GM12892 (cell line): ENCODE measurements at regions not wholly inside any gene's neighbourhood (a gene's known extent, or its start where the extent isn't known, plus 50 kb on each side); places are given as distances from the start of the nearest gene placed in this dataset.

Experiments
- POLR2A ChIP-seq: IDR thresholded peaks from 2 replicates; pipeline ENCODE4 v1.6.1; 2011; ENCODE audit warnings: low read depth, low read length, control low read depth
- POLR2AphosphoS5 ChIP-seq: IDR thresholded peaks from 2 replicates; pipeline ENCODE4 v1.6.1; 2011; ENCODE audit warnings: low read depth, low read length, control low read depth
- TAF1 ChIP-seq: IDR thresholded peaks from 2 replicates; pipeline ENCODE4 v1.6.1; 2011; ENCODE audit warnings: low read depth, mild to moderate bottlenecking, control low read depth, low read length, borderline replicate concordance

GRCh38 chr16:79532273-79532672 lies 68.3 kb downstream of the MAF start:
- TF ChIP-seq POLR2AphosphoS5, result no peak
- TF ChIP-seq POLR2A, result no peak
- TF ChIP-seq TAF1, result no peak
